CD4-positive, alpha-beta T cell treated with Interleukin-17A for 1 hour (primary cell): ENCODE measurements at regions not wholly inside any gene's neighbourhood (a gene's known extent, or its start where the extent isn't known, plus 50 kb on each side); places are given as distances from the start of the nearest gene placed in this dataset.
"Not testable (repeated sequence)": the region's sequence is repeated elsewhere in the genome, so short reads cannot be mapped to it uniquely, and the experiment has no call there.

Experiments used
- DNase-seq: peaks from one replicate; pipeline ENCODE4 v3.0.0-alpha.2; 2020

DNA sequence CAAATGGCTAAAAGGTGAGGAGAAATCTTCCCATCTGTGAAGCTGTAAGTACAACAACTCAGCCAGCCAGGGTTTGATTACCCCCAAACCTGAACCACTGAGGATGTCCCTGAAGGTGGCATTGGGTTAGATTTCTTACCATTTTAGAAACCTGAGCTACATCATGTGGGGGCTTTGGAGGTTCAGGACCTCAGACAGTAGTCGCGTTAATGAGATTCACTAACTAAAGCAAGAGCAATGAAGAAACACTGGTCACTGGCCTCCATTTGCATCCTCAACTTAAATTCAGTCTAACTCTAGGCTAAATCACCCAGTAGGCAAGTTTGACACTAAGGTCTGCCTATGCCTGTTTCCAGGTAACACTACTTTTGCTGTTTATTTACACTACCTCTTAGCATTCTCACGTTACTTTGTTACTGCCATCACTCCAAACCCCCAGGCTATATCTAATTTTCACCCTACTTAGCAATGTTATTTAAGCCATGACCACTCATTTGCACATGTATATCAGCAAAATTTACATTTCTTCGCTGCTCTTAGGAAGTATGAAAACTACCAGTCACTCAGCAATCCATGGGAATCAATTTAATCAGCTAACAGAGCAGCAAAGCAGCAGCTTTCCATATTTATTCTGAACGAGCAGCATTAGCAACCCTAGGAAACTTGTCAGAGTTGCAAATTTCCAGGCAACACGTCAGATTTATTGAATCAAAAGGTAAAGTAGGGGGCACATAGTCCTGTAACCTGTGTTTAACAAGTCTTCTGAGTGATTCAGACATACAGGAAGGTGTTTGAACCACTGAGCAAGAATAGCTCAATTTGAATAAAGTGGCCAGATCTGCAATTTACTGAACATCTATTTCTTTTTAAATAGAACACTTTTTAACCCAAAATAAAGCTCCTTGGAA lies 788.4 kb upstream of the SORCS1 start:
- DNase-seq = no peak

DNA sequence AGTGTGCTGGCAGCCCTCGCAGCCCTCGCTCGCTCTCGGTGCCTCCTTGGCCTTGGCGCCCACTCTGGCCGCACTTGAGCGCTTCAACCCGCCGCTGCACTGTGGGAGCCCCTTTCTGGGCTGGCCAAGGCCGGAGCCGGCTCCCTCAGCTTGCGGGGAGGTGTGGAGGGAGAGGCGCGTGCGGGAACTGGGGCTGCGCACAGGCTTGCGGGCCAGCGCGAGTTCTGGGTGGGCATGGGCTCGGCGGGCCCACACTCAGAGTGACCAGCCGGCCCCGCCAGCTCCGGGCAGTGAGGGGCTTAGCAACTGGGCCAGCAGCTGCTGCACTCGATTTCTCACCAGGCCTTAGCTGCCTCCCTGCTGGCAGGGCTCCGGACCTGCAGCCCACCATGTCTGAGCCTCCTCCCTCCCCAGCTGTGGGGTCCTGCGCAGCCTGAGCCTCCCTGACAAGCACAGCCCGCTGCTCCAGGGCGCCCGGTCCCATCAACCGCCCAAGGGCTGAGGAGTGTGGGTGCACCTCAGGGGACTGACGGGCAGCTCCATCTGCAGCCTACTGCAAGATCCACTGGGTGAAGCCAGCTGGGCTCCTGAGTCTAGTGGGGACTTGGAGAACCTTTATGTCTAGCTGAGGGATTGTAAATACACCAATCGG lies 786.0 kb upstream of the SORCS1 start:
- not testable (repeated sequence) for DNase-seq

DNA sequence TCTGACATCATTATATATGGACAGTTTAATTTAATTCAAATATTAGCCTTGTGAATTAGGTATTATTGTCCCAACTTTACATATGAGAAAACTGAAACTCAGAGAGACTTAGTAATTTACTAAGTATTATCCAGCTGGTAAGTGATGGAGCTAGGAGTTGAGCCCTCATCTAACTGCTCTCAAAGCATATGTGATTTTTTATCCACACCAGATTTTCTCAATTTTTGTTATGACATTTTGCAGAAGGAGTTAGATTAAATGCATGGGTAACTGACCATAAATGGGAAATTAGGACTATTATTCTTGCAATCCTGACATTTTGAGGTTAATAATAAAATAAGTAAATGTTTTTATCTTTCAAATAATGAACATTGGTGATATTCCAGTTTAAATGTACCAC lies 778.3 kb upstream of the SORCS1 start:
- DNase-seq = no peak

DNA sequence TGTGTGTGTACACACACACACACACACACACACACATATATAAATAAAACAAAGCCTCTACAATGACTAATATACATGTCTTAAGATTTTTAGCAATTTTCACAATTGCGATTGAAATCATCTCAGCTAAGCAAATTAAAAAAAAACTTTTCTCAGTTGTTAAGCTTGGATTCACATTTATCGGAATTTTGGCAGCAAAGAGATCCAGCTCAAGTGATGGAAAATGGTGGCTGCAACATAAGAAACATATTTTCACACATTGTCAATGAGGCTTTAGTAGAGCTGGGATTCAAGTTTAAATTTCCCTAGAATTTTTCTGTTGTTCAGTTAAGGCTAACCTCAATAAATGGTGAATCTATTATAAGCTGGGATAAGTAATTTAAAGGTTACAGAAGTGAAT lies 768.6 kb upstream of the SORCS1 start:
- DNase-seq = no peak

DNA sequence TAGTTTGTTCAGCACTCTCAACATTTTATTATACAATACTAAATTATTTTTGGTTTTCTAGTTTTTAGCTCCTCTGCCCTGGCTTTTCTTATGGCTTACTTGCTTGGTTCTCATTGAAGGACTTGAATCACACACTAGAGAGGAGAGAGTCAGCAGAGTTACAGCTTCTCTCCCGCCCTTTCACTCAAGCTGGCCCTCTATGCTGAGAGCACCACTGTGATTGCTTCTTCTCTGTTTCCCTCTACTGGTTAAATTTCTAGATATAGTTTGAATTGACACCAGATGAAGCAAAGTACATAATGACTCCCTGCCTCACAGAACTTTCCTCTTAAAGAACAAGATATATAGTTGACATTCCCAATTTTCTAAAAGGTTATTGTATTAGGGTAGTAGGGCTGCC lies 767.3 kb upstream of the SORCS1 start:
- no peak for DNase-seq

DNA sequence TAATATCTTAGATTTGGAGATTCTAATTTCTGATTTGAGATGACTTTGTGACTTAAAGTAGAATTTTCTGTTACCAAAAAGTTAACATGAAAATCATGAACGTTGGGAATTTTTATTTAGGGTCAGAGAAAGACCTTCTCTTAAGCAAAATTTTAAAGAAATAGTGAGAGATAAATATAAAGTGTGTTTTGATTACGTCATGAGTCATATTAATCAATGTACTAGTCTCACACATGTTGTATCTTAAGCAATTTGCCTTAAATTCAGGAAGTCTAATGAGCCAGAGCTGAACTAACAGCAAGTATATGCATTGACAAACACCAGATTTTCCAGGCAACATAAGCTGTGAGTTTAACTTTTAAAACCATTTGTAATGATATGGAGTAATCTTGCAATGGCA lies 765.5 kb upstream of the SORCS1 start:
- DNase-seq = no peak

DNA sequence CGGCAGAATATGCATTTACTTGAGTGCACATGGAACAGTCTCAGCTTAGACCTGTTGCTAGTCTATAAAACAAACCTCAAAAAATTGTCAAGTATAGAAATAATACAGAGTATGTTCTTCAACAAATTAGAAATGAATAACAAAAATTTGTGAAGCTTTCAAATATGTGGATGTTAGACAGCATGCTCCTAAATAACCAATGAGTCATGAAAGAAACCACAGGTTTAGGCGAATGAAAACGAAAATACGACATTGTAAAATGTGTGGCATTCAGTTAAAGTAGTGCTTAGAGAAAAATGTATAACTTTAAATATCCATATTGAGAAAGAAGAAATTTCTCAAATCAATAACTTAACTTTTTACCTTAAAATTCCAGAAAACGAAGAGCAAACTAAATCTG lies 760.0 kb upstream of the SORCS1 start:
- no peak for DNase-seq

DNA sequence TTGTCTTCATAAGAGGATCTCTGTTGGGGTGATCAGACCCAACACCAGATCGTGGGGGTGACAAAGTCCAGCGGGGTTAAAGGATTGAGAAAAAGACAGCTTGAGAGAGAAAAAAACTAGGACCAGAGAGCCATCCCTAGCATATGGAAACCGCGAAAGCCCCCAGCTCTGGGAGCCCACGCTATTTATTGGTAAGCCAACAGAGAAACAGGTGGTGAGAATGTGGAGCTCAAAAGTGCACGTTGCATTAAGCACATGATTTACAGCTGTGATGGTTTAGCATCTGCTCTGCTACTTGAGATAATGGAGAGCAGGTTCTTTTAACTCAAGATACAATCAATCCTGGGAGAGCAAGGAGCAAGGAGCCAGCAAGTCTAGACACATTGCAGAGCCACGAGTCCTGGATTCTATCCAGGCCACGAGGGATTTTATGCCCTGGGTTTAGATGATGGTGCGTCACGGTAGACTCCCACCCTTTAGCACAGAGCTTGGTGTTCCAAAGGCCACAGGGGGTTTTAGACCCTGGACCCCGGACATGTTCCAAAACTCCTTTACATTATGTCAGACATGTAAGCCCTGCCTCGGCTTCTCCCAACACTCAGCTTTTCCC lies 755.2 kb upstream of the SORCS1 start:
- DNase-seq = no peak

DNA sequence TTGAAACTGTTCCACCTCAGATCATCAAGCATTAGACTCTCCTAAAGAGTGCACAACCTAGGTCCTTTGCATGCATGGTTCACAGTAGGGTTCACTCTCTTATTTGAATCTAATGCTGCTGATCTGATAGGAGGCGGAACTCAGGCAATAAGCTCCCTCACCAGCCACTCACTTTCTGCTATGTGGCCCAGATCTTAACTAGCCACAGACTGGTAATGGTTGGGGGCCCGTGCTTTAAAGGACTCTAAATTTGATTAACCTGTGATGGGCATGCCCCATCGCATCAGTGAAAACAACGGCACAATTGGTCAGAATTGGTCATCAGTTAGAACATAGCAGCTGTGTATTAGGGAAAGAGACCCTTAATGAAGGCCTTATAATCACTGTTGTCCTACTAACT lies 753.7 kb upstream of the SORCS1 start:
- no peak for DNase-seq

DNA sequence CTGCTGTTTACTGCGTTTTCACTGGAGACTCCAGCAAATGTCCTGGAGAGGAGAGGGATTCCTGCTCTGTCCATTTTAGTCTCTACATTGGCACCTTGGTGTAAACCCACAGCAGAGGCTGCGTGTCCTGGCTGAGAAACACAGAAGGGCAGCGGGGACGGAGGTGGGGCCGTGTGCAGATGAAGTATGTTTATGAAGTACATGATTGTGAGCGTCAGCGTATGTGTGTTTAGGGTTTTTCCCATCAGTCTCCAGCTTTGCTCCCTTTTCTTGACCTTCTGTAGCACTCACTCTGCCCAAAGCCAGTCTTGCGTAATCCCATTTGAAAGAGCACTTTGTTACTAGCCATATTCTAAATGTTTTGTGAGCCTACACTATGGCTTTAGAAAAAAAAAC lies 750.7 kb upstream of the SORCS1 start:
- no peak for DNase-seq

DNA sequence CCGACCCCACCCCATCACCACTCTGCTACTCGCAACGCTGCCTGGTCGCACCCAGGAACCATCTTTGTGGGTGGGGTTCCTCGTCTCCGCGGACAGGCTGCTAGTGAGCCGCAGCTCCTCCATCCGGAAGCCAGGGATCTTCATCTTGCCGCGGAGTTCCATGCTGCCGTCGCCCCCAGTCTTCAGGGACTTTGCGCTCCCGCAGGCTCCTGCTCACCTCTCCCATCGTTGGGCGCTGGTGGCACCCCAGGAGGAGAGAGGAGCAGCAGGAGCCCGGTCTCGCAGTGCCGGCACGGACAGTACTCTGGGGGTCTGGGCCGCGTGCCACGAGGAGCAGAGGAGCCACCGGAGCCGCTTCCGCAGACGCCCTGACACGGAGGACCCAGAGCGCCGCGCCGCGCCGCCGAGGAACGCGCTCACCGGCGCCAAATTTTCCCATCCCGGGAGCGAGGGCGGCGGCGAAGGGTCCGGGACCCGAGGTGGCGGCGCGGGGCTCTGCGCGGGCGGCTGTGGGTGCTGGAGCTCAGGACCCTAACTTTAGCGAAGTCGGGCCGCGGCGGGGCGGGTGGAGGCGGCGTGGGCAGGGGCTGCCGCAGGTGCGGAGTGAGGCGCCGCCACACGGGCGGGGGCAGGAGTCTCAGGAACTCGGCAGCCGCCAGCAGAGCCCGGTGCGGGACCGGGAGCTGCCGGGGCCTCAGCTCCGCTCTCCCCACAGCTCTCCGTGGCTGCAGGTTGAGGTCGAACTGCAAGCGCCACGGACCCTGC lies 750.1 kb upstream of the SORCS1 start:
- no peak for DNase-seq

DNA sequence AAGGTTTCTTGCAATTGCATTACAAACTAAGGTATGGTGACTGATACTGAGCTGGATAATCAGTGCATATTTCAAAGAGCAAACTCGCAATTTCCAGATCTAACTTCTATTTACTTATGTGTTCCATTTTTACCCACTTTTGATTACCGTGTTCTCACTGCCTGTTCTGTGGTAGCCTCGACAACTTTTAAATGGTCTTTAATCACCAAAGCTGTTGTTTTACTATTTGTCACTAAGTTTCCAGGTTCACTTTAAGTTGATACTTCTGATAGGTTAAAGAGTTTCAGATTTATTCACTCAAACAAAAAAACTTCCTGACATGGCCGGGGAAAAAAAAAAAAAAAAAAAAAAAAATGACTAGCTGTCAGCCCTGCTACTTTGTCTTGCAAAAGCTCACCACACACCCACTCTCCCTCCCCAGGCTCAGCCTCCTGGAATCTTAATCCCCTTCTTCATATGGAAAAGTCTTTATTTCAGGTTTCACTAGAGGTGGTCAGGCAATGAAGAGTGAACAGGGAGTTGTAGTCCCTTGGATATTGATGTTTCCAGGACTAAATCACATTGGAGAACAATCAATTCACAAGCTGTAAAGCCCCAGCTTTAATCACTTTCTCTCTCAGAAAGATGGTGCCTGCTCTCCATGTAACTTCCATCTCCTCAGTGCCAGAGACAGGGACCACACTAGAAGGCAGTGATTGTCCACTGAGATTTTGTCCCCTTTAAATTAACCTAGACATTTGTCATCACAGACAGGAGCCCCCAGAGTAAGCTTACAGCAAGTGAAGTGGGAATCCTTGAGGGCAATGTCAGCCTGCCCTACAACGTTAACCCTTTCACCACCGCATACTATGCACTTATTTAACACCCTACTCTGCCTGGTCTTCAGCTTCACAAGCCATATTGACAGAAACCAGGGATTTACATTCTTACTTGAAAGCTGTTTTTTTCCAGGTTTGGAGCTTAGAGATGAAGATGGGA lies 749.1 kb upstream of the SORCS1 start:
- DNase-seq = no peak

DNA sequence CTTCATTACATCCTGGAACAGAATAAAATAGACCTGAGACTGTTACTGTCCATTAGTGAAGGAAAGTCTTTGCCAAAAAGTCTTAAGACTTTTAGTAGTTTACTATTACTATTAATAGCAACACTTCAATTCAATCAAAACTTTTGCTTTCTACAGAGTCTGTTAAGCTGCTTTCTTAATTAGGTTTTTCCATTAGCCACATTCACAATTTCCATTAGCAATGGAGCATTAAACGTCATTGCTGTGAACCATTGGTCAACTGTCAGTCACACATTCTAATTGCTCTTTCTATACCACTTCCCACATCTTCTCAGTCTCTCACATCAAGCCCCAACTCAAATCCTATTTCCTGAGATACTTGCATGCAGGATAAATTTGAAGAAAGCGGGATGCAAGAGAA lies 736.6 kb upstream of the SORCS1 start:
- no peak for DNase-seq

DNA sequence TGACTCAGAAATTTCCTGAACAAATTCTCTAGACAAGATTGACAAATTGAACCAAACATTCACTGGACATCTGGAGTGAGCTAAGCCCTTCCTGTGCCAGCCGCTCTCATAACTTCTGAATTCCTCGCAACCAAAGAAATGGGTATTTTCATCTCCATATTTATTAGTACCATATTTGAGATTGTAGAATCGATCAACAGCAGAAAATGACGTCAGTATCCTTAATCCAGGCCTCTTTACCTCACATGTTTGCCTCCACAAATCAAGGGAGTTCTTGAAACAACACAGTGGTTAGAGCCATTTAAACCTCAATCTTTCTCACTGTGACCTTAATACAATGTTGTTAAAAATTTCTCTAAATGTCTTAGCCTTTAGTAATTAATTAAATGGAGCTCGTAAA lies 735.6 kb upstream of the SORCS1 start:
- no peak for DNase-seq

DNA sequence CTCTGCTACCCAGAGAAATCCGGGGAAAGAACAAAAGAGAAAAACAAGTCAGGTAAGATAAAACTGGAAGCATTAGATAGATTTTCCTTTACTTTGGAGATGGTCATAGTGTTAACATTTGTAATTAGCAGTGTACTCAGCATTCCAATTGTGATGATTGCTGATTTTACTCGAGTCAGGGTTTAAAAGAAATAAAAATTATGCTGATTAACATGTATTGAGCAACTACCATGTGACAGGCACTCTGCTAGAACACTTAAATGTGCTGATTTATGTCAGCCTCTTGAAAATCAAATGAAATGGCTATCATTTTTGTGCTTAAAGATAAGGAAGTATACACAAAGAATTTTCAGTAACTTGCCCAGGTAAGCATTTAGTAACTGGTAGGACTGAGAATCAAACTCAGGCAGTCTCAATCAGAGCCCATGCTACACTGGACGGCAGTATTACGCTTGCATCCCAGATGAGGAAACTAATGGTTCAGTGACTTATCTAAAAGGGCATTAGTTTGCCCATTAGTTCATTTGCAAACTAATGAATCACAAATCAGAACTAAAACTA lies 735.1 kb upstream of the SORCS1 start:
- no peak for DNase-seq

DNA sequence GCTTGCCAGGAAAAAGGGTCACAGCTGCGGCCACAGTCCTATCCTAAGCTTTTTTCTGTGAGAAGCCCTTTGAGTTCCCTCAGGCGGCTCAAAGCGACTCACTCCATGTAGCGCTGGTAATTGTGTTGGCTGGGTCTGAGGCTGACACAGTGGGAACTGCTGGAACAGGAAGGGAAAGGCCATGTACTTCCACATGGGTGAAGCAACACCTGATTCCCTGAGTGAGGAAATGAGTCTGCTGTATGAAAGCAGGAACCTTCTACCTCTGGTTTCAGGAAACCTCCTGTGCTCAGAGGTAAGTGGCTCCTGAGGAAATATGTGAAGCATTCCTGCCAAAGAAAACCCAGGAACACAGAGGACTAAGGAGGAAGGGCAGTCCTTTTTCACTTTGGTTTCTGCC lies 734.6 kb upstream of the SORCS1 start:
- DNase-seq = no peak

DNA sequence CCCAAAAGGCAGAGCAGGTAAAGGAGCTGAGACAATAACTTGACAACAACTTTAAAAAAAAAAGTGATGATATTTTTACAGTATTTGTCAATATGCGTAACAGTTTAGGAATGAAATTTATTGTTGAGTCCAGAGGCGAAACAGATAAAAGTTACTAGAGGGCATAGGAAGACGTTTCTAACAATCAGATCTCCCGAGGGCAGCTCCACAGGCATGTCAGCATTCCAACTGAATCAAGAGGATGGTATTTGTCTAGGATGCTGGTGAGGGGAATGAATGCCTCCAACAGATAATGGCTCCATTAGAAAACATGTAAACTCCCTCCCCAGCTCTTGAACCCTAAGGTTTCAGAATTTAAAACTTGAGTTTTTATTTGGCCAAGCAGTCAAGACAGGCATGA lies 733.9 kb upstream of the SORCS1 start:
- no peak for DNase-seq

DNA sequence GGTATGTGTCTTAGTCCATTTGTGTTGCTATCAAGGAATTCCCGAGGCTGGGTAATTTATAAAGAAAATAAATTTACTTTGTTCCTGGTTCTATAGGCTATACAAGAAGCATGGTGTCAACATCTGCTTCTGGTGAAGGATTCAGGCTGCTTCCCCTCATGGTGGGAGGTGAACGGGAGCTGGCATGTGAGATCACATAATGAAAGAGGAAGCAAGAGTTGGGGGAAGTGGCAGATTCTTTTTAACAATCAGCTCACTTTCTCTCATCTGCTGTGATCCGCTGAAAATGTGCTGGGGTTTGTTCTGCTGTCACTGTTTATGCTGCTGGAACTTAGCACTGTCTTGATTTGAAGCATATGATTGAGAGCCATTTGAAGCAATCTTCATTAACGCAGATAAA lies 730.0 kb upstream of the SORCS1 start:
- DNase-seq = no peak

DNA sequence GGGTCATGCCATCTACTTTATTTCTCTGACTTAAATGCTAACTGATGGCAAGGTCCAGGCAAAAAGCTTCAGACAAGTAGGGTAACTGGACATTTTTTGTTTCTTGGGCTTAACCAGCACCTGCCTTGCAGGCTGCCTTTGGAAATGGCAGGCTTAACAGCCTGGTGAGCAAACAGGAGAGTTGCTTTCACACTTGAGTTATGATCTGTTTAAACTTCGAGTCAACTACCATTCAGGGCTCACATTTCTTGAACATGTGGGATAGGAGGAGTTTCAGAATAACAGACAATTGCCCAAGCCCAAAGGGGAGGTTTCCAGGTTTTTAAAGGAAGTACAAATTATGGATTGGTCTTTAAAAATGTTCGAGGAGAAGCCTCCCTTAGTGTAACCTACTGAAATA lies 724.6 kb upstream of the SORCS1 start:
- DNase-seq = no peak

DNA sequence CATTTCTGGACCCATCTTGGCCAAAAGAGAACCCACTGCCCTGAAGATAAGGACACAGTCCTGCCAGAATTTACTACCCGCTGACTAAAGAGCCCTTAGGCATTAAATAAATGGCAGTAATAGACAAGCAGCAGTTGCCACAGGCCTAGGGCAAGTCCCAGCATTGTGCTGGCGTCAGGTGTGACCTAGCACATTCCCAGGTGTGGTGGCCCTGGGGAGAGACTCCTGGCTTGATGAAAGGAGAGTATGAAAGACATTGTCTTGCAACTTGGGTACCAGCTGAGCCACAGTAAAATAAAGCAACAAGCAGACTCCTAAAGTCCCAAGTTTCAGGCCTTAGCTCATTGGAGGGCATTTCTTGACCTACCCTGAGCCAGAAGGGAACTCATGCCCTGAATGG lies 715.7 kb upstream of the SORCS1 start:
- no peak for DNase-seq

DNA sequence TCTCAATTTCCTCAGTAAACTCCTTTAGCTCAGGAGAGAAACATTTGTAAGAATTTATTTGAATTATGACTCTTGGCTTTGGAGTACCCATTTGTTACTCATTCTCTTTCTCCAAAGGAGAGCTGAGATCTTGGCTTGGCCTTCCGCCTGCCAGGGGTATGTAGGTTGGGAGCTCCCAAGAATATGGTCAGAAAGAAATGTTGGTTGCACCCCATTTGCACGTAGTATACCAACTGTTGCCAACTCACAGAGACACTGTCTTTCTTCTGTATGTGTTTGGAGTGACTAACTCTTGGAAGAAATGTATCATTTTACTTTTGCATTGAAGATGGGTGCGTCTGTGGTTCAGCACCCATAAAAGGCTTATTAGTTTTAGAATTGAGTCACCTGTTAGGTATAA lies 708.5 kb upstream of the SORCS1 start:
- no peak for DNase-seq

DNA sequence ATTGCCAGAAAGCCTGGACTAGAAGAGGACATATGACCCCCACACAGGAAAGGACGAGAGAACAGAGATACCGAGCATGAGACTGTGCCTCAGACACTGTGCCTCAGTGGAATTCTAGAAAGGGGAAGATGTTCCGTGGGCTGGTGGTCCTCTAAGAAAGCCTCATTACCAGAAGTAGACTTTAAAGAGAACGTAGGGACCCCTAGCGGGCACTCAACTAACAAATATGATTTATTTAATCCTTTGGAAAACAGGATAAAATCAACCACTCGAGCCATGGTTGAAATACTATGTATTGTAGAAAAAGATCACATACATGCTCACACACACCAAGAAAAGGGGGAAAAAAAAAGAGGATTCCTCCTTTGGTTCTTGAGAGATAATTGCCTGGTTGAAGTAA lies 701.2 kb upstream of the SORCS1 start:
- no peak for DNase-seq
